ENCODE measurements at regions not wholly inside any gene's neighbourhood (a gene's known extent, or its start where the extent isn't known, plus 50 kb on each side); places are given as distances from the start of the nearest gene placed in this dataset.
"Not testable (repeated sequence)": the region's sequence is repeated elsewhere in the genome, so short reads cannot be mapped to it uniquely, and the experiment has no call there.

GRCh38 chrX:129346574-129346973 is 176.7 kb downstream of the SMARCA1 start:
- Histone ChIP-seq H4K20me1 (ENCODE audit: control insufficient read depth, extremely low read depth, insufficient read depth, low read length) (no peaks in the 10 kb centered on the region), H3K27ac (ENCODE audit: control insufficient read depth, insufficient read depth, low read length) (no peak overlapping the region), H3K4me1 (ENCODE audit: control insufficient read depth, extremely low read depth, insufficient read depth, low read length) (no peaks in the 10 kb centered on the region), H3K9ac (ENCODE audit: control insufficient read depth, extremely low read depth, insufficient read depth, low read length) (no peak overlapping the region), H3K4me2 (ENCODE audit: control insufficient read depth, extremely low read depth, insufficient read depth, low read depth, low read length) (no peak overlapping the region), H3K27me3 (ENCODE audit: control insufficient read depth, extremely low read depth, insufficient read depth, low read length) (no peaks in the 10 kb centered on the region), H3K9me3 (ENCODE audit: control insufficient read depth, low read depth, low read length) (no peaks in the 10 kb centered on the region), H2AFZ (ENCODE audit: control insufficient read depth, low read length) (no peak overlapping the region), H3K36me3 (ENCODE audit: control insufficient read depth in 2 of 2, extremely low read depth in 1 of 2, insufficient read depth in 2 of 2, low read length in 2 of 2) (no peaks in the 10 kb centered on the region), H3K4me3 (ENCODE audit: control insufficient read depth in 2 of 3, extremely low read depth in 1 of 3, insufficient read depth in 2 of 3, low read depth in 1 of 3, low read length in 3 of 3) (no peak overlapping the region), H3K79me2 (ENCODE audit: control insufficient read depth, insufficient read depth, low read length) (no peaks in the 10 kb centered on the region), H3K9me1 (ENCODE audit: control insufficient read depth, extremely low read depth, insufficient read depth, low read length) (no peaks in the 10 kb centered on the region)
- DNase-seq (ENCODE audit: low read depth, low spot score), result no peak
- dilution Hi-C loops (cut with MboI; ENCODE audit: extremely low pct_ligation_motif_present, low sequenced_read_pairs), result no loop called here
- no peak for FAIRE-seq
- TF ChIP-seq CTCF (optimal IDR thresholded peaks at IDR 0.05 in 1 of 3, IDR thresholded peaks at IDR 0.05 in 1 of 3, conservative IDR thresholded peaks at IDR 0.05 in 1 of 3; ENCODE audit: extremely low read depth in 1 of 3, insufficient read depth in 2 of 3, low read length in 3 of 3) (no peak), EZH2 (IDR thresholded peaks at IDR 0.05; ENCODE audit: low read length) (no peak)

- H3K4me1 ChIP-seq (ENCODE audit: control insufficient read depth, extremely low read depth, insufficient read depth, low read length); H4K20me1 ChIP-seq (ENCODE audit: control insufficient read depth, extremely low read depth, insufficient read depth, low read length); FAIRE-seq; H3K79me2 ChIP-seq (ENCODE audit: control insufficient read depth, insufficient read depth, low read length); dilution Hi-C loops (cut with MboI; ENCODE audit: extremely low pct_ligation_motif_present, low sequenced_read_pairs); H3K4me2 ChIP-seq (ENCODE audit: control insufficient read depth, extremely low read depth, insufficient read depth, low read depth, low read length); H3K4me3 ChIP-seq (ENCODE audit: control insufficient read depth in 2 of 3, extremely low read depth in 1 of 3, insufficient read depth in 2 of 3, low read depth in 1 of 3, low read length in 3 of 3); H3K9me1 ChIP-seq (ENCODE audit: control insufficient read depth, extremely low read depth, insufficient read depth, low read length); H3K9me3 ChIP-seq (ENCODE audit: control insufficient read depth, low read depth, low read length); H3K27me3 ChIP-seq (ENCODE audit: control insufficient read depth, extremely low read depth, insufficient read depth, low read length); H3K36me3 ChIP-seq (ENCODE audit: control insufficient read depth in 2 of 2, extremely low read depth in 1 of 2, insufficient read depth in 2 of 2, low read length in 2 of 2); H2AFZ ChIP-seq (ENCODE audit: control insufficient read depth, low read length); DNase-seq (ENCODE audit: low read depth, low spot score); H3K27ac ChIP-seq (ENCODE audit: control insufficient read depth, insufficient read depth, low read length); H3K9ac ChIP-seq (ENCODE audit: control insufficient read depth, extremely low read depth, insufficient read depth, low read length): not testable (repeated sequence)
Observed at GRCh38 chrX:129337264-129337663, 186.0 kb downstream of the SMARCA1 start.

- Histone ChIP-seq H3K9me1 (ENCODE audit: control insufficient read depth, extremely low read depth, insufficient read depth, low read length) (no peaks in the 10 kb centered on the region), H3K79me2 (ENCODE audit: control insufficient read depth, insufficient read depth, low read length) (no peaks in the 10 kb centered on the region), H3K9ac (ENCODE audit: control insufficient read depth, extremely low read depth, insufficient read depth, low read length) (no peak overlapping the region), H3K27me3 (ENCODE audit: control insufficient read depth, extremely low read depth, insufficient read depth, low read length) (no peaks in the 10 kb centered on the region), H3K4me3 (ENCODE audit: control insufficient read depth in 2 of 3, extremely low read depth in 1 of 3, insufficient read depth in 2 of 3, low read depth in 1 of 3, low read length in 3 of 3) (no peak overlapping the region), H3K9me3 (ENCODE audit: control insufficient read depth, low read depth, low read length) (no peaks in the 10 kb centered on the region), H4K20me1 (ENCODE audit: control insufficient read depth, extremely low read depth, insufficient read depth, low read length) (no peaks in the 10 kb centered on the region), H3K36me3 (ENCODE audit: control insufficient read depth in 2 of 2, extremely low read depth in 1 of 2, insufficient read depth in 2 of 2, low read length in 2 of 2) (no peaks in the 10 kb centered on the region), H3K27ac (ENCODE audit: control insufficient read depth, insufficient read depth, low read length) (no peak overlapping the region), H3K4me1 (ENCODE audit: control insufficient read depth, extremely low read depth, insufficient read depth, low read length) (no peaks in the 10 kb centered on the region), H2AFZ (ENCODE audit: control insufficient read depth, low read length) (no peak overlapping the region), H3K4me2 (ENCODE audit: control insufficient read depth, extremely low read depth, insufficient read depth, low read depth, low read length) (no peak overlapping the region)
- dilution Hi-C loops (cut with MboI; ENCODE audit: extremely low pct_ligation_motif_present, low sequenced_read_pairs), result no loop called here
- DNase-seq (ENCODE audit: low read depth, low spot score), result no peak
- no peak for FAIRE-seq
- no peak for TF ChIP-seq EZH2 (IDR thresholded peaks at IDR 0.05; ENCODE audit: low read length)
- no peak for TF ChIP-seq CTCF (optimal IDR thresholded peaks at IDR 0.05 in 1 of 3, IDR thresholded peaks at IDR 0.05 in 1 of 3, conservative IDR thresholded peaks at IDR 0.05 in 1 of 3; ENCODE audit: extremely low read depth in 1 of 3, insufficient read depth in 2 of 3, low read length in 3 of 3)
Observed at GRCh38 chrX:129323115-129323514, 200.2 kb downstream of the SMARCA1 start.

Measured in keratinocyte (primary cell).